HG03280 (cell line): ENCODE measurements at regions not wholly inside any gene's neighbourhood (a gene's known extent, or its start where the extent isn't known, plus 50 kb on each side); places are given as distances from the start of the nearest gene placed in this dataset.
"Not testable (repeated sequence)": the region's sequence is repeated elsewhere in the genome, so short reads cannot be mapped to it uniquely, and the experiment has no call there.

Experiments used
- ATAC-seq: cut with Tn5 transposase; IDR thresholded peaks from one replicate; pipeline ENCODE4 v1.9.1; 2021; ENCODE audit warnings: mild to moderate bottlenecking, moderate library complexity; ENCODE audit not compliant: unreplicated experiment

GRCh38 chr14:24744641-24745040 is 110.7 kb upstream of the GZMB start:
- ATAC-seq, result no peak

- ATAC-seq, result no peak
These were observed 107.9 kb upstream of the GZMB start for GRCh38 chr14:24741871-24742270.

- no peak for ATAC-seq
These were observed 102.1 kb upstream of the GZMB start for GRCh38 chr14:24735984-24736630.

- no peak for ATAC-seq
These were observed 101.0 kb upstream of the GZMB start for GRCh38 chr14:24734917-24735500.

- no peak for ATAC-seq
These were observed 92.5 kb upstream of the GZMB start for GRCh38 chr14:24726480-24726879.

GRCh38 chr14:24725311-24725710 is 91.3 kb upstream of the GZMB start:
- no peak for ATAC-seq

- no peak for ATAC-seq
These were observed 87.8 kb upstream of the GZMB start for GRCh38 chr14:24721775-24722174.

- ATAC-seq, result no peak
These were observed 81.2 kb upstream of the GZMB start for GRCh38 chr14:24715239-24715638.

GRCh38 chr14:24713404-24713803 is 79.4 kb upstream of the GZMB start:
- ATAC-seq, result no peak

- ATAC-seq, result no peak
These were observed 78.9 kb upstream of the GZMB start for GRCh38 chr14:24712909-24713308.

- ATAC-seq, result no peak
These were observed 78.4 kb upstream of the GZMB start for GRCh38 chr14:24712374-24712773.

GRCh38 chr14:24710403-24711112 is 76.6 kb upstream of the GZMB start:
- peak; percentile 52 for ATAC-seq

- no peak for ATAC-seq
These were observed 74.7 kb upstream of the GZMB start for GRCh38 chr14:24708684-24709083.

- ATAC-seq, result no peak
These were observed 72.4 kb upstream of the GZMB start for GRCh38 chr14:24706351-24706750.

- ATAC-seq, result peak; percentile 70
These were observed 71.8 kb upstream of the GZMB start for GRCh38 chr14:24705840-24706239.

- no peak for ATAC-seq
These were observed 67.1 kb upstream of the GZMB start for GRCh38 chr14:24701062-24701461.

GRCh38 chr14:24700511-24700910 is 66.5 kb upstream of the GZMB start:
- no peak for ATAC-seq

GRCh38 chr14:24699052-24699451 is 65.1 kb upstream of the GZMB start:
- ATAC-seq, result no peak

GRCh38 chr14:24696280-24696920 is 62.4 kb upstream of the GZMB start:
- not testable (repeated sequence) for ATAC-seq

- no peak for ATAC-seq
These were observed 61.6 kb upstream of the GZMB start for GRCh38 chr14:24695265-24696241.

GRCh38 chr14:24694680-24695079 is 60.7 kb upstream of the GZMB start:
- ATAC-seq, result no peak
